DND-41 (cell line): ENCODE measurements at regions not wholly inside any gene's neighbourhood (a gene's known extent, or its start where the extent isn't known, plus 50 kb on each side); places are given as distances from the start of the nearest gene placed in this dataset.

Experiments used
- ATAC-seq: fragments of 200-7000 bp; cut with Tn5 transposase; 3 replicates; pipeline ENCODE4 v1.9.1; 2021; ENCODE audit warnings: low read depth; ENCODE audit not compliant: insufficient read depth
- DNase-seq: peaks from one replicate; pipeline ENCODE4 v3.0.0-alpha.2; 2020
- H2AFZ ChIP-seq: 2 replicates; pipeline ENCODE4 v1.6.0; 2012; ENCODE audit warnings: low read depth, low read length
- H3K27ac ChIP-seq: 2 replicates; pipeline ENCODE4 v1.5.1; 2012; ENCODE audit warnings: low read length, inconsistent platforms
- H3K27me3 ChIP-seq: fragments of 200-600 bp; sonication (generic); 2 replicates; pipeline ENCODE4 v1.6.0; 2012; ENCODE audit warnings: low read length, mild to moderate bottlenecking, inconsistent platforms; ENCODE audit not compliant: insufficient read depth, poor library complexity
- H3K36me3 ChIP-seq: 2 replicates; pipeline ENCODE4 v1.5.1; 2012; ENCODE audit warnings: low read length, inconsistent platforms; ENCODE audit not compliant: insufficient read depth
- H3K4me1 ChIP-seq: 2 replicates; pipeline ENCODE4 v1.5.1; 2012; ENCODE audit warnings: mild to moderate bottlenecking, low read length; ENCODE audit not compliant: insufficient read depth
- H3K4me2 ChIP-seq: 2 replicates; pipeline ENCODE4 v1.6.0; 2012; ENCODE audit warnings: mild to moderate bottlenecking, moderate library complexity, low read length, inconsistent platforms; ENCODE audit not compliant: insufficient read depth
- H3K4me3 ChIP-seq, 2 experiments: fragments of 200-600 bp in 1 of 2; shearing (Covaris generic) in 1 of 2; 2 replicates each; pipeline ENCODE4 v1.5.1; 2012 to 2016; ENCODE audit warnings: inconsistent platforms in 2 of 2, low read length in 2 of 2, mild to moderate bottlenecking in 2 of 2, low read depth in 1 of 2, moderate library complexity in 1 of 2
- H3K79me2 ChIP-seq: 2 replicates; pipeline ENCODE4 v1.6.0; 2012; ENCODE audit warnings: low read length, inconsistent platforms; ENCODE audit not compliant: insufficient read depth
- H3K9ac ChIP-seq: 2 replicates; pipeline ENCODE4 v1.6.0; 2012; ENCODE audit warnings: low read depth, mild to moderate bottlenecking, inconsistent platforms, low read length, moderate library complexity
- H3K9me3 ChIP-seq: 2 replicates; pipeline ENCODE4 v1.5.1; 2012; ENCODE audit warnings: low read length, moderate library complexity, mild to moderate bottlenecking, inconsistent platforms; ENCODE audit not compliant: insufficient read depth, severe bottlenecking
- H4K20me1 ChIP-seq: 2 replicates; pipeline ENCODE4 v1.6.0; 2012; ENCODE audit warnings: low read length; ENCODE audit not compliant: insufficient read depth
- EZH2 ChIP-seq: IDR thresholded peaks from 3 replicates; pipeline ENCODE4 v1.6.1; 2012; ENCODE audit warnings: borderline replicate concordance, low read depth, mild to moderate bottlenecking, moderate library complexity, low read length, inconsistent platforms; ENCODE audit not compliant: severe bottlenecking
- TF ChIP-seq, protein P1 (sequence below): IDR thresholded peaks from 2 replicates; pipeline ENCODE4 v1.5.1; 2012; ENCODE audit warnings: borderline replicate concordance, low read length, moderate library complexity, mild to moderate bottlenecking; ENCODE audit not compliant: poor library complexity, severe bottlenecking; ENCODE audit errors: extremely low read depth

DNA sequence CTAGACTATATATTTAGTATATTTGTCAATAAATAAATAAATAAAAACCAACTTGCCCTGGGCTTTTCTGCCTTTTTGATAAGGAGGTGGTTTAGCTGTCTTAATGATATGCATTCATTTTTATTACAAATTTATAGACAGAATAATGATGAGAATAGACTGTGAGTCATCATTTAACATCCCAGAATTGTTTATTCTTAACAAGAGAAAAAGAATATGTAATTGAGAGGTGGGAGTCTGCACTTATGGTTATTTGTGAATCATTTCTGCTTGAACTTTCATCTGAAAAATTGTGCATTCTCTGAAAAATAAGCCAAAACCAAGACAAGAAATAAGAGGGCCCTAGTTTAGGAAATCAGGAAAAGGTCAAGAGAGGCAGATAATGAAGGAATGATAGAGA lies 326.2 kb downstream of the COL11A1 start:
- no peaks in the 10 kb centered on the region for H3K27me3 ChIP-seq
- no peaks in the 10 kb centered on the region for H4K20me1 ChIP-seq
- H3K4me2 ChIP-seq = no peak overlapping the region
- no peak overlapping the region for H2AFZ ChIP-seq
- no peaks in the 10 kb centered on the region for H3K36me3 ChIP-seq
- no peak for TF ChIP-seq EZH2
- TF ChIP-seq, protein P1, sequence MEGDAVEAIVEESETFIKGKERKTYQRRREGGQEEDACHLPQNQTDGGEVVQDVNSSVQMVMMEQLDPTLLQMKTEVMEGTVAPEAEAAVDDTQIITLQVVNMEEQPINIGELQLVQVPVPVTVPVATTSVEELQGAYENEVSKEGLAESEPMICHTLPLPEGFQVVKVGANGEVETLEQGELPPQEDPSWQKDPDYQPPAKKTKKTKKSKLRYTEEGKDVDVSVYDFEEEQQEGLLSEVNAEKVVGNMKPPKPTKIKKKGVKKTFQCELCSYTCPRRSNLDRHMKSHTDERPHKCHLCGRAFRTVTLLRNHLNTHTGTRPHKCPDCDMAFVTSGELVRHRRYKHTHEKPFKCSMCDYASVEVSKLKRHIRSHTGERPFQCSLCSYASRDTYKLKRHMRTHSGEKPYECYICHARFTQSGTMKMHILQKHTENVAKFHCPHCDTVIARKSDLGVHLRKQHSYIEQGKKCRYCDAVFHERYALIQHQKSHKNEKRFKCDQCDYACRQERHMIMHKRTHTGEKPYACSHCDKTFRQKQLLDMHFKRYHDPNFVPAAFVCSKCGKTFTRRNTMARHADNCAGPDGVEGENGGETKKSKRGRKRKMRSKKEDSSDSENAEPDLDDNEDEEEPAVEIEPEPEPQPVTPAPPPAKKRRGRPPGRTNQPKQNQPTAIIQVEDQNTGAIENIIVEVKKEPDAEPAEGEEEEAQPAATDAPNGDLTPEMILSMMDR = no peak
- DNase-seq = no peak
- ATAC-seq = no peak
- H3K27ac ChIP-seq = no peak overlapping the region
- no peak overlapping the region for H3K9ac ChIP-seq
- H3K9me3 ChIP-seq = peaks cover 9% of the 10 kb centered on the region
- no peaks in the 10 kb centered on the region for H3K4me1 ChIP-seq
- H3K79me2 ChIP-seq = no peaks in the 10 kb centered on the region
- H3K4me3 ChIP-seq = no peak overlapping the region

DNA sequence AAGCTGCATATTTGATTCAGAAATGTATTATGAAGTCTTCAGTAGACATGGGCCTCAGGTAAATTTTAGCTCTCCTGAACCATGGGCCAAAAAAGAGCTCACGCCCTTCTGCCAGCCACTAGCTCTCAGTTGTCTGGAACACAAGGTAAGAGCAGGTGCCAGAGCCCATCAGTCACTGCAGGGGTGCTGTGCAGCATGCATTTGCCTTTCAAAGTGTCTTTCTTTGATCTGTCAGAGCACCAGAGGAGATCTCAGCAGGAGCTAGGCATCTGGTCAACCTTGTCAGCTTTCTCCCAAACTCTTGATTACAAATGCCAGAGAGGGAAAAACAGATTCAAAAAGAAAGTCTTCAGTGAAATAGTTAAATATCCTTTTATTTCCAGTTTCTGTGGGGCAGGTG lies 332.3 kb downstream of the COL11A1 start:
- TF ChIP-seq, protein P1 = no peak
- no peak for TF ChIP-seq EZH2
- ATAC-seq (no peak), DNase-seq (no peak)
- H3K79me2 ChIP-seq = no peaks in the 10 kb centered on the region
- no peak overlapping the region for H3K9ac ChIP-seq
- H3K27ac ChIP-seq = no peak overlapping the region
- H4K20me1 ChIP-seq = no peaks in the 10 kb centered on the region
- H3K36me3 ChIP-seq = no peaks in the 10 kb centered on the region
- H3K4me3 ChIP-seq = no peak overlapping the region
- H2AFZ ChIP-seq = no peak overlapping the region
- H3K4me2 ChIP-seq = no peak overlapping the region
- no peaks in the 10 kb centered on the region for H3K9me3 ChIP-seq
- H3K27me3 ChIP-seq = no peaks in the 10 kb centered on the region
- H3K4me1 ChIP-seq = no peaks in the 10 kb centered on the region

DNA sequence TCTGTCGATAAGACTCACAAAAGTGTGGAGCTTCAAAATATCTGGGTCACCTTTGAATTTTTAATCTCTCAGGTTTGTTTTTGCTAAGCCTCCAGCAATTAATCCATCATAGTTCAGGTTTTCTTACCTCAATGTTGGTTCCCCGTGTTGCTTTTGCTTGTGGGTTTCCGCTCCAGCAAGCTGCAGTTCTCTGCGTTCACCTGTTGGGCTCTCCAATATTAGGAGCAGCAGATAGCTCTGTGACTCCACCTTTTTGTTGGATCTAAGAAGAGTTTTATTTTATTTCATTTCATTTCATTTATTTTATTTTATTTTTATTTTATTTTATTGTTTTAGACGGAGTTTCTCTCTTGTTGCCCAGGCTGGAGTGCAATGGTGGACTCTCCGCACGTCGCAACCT lies 335.5 kb downstream of the COL11A1 start:
- Histone ChIP-seq H3K79me2 (no peaks in the 10 kb centered on the region), H4K20me1 (no peaks in the 10 kb centered on the region), H3K27ac (no peak overlapping the region), H3K4me1 (no peaks in the 10 kb centered on the region), H3K4me3 (no peak overlapping the region), H3K4me2 (no peak overlapping the region), H3K36me3 (no peaks in the 10 kb centered on the region), H3K9ac (no peak overlapping the region), H2AFZ (no peak overlapping the region), H3K27me3 (no peaks in the 10 kb centered on the region), H3K9me3 (no peaks in the 10 kb centered on the region)
- TF ChIP-seq, protein P1 = peak; percentile 3
- TF ChIP-seq EZH2 = no peak
- DNase-seq (no peak), ATAC-seq (no peak)

DNA sequence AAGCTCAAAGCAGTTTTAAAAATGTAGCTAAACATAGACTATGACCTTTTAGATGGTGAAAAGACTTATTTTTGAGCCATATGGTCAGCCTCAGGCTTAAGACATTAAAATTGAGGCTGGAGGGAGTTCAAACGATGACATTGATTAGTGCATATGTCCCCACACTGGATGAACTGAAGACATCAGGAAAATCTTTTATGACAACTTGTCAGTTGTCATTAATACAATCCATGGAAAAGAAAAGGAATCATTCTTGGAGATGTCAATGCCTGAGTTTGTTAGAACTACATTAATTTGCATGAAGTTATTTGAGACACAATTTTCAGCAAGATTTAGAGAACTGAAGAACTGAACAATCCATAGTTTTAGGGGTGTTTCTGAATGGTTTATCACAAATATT lies 349.9 kb downstream of the COL11A1 start:
- Histone ChIP-seq H3K4me3 (no peak overlapping the region), H3K4me2 (no peak overlapping the region), H3K79me2 (no peaks in the 10 kb centered on the region), H3K4me1 (no peaks in the 10 kb centered on the region), H3K9ac (no peak overlapping the region), H4K20me1 (no peaks in the 10 kb centered on the region), H3K27me3 (no peaks in the 10 kb centered on the region), H3K9me3 (no peaks in the 10 kb centered on the region), H3K36me3 (no peaks in the 10 kb centered on the region), H2AFZ (no peak overlapping the region), H3K27ac (no peak overlapping the region)
- TF ChIP-seq EZH2 = no peak
- TF ChIP-seq, protein P1 = no peak
- no peak for ATAC-seq
- DNase-seq = no peak
